ENCODE measurements at regions not wholly inside any gene's neighbourhood (a gene's known extent, or its start where the extent isn't known, plus 50 kb on each side); places are given as distances from the start of the nearest gene placed in this dataset.

GRCh38 chr12:74624201-74624600 is 86.6 kb downstream of the ATXN7L3B start:
- Histone ChIP-seq H3K36me3 (ENCODE audit: insufficient read depth, low read length) (no peaks in the 10 kb centered on the region), H3K4me2 (ENCODE audit: insufficient read depth, low read length) (no peak overlapping the region), H3K9ac (ENCODE audit: low read depth, low read length) (no peak overlapping the region), H2AFZ (ENCODE audit: low read depth, low read length) (no peak overlapping the region), H4K20me1 (ENCODE audit: insufficient read depth, low read length) (no peaks in the 10 kb centered on the region), H3K79me2 (ENCODE audit: insufficient read depth, low read length) (no peaks in the 10 kb centered on the region), H3K27ac (ENCODE audit: low read length) (no peak overlapping the region), H3K27me3 (ENCODE audit: insufficient read depth, low read length, poor library complexity) (no peaks in the 10 kb centered on the region), H3K4me3 (ENCODE audit: low read depth in 1 of 2, low read length in 2 of 2) (no peak overlapping the region), H3K4me1 (ENCODE audit: insufficient read depth, low read length) (no peaks in the 10 kb centered on the region), H3K9me3 (ENCODE audit: insufficient read depth, low read length, severe bottlenecking) (no peaks in the 10 kb centered on the region)
- DNase-seq (no peak), ATAC-seq (ENCODE audit: insufficient read depth, low read depth) (no peak)
- TF ChIP-seq EZH2 (IDR thresholded peaks at IDR 0.05; ENCODE audit: borderline replicate concordance, low read depth, low read length, severe bottlenecking), result no peak
- no peak for TF ChIP-seq CTCF (IDR thresholded peaks at IDR 0.05; ENCODE audit: borderline replicate concordance, extremely low read depth, low read length, poor library complexity, severe bottlenecking)

- no peaks in the 10 kb centered on the region for H3K79me2 ChIP-seq (ENCODE audit: insufficient read depth, low read length)
- H3K4me2 ChIP-seq (ENCODE audit: insufficient read depth, low read length), result no peak overlapping the region
- no peak overlapping the region for H3K9ac ChIP-seq (ENCODE audit: low read depth, low read length)
- no peak overlapping the region for H3K27ac ChIP-seq (ENCODE audit: low read length)
- ATAC-seq (ENCODE audit: insufficient read depth, low read depth), result no peak
- DNase-seq, result no peak
- H3K4me3 ChIP-seq (ENCODE audit: low read depth in 1 of 2, low read length in 2 of 2), result no peak overlapping the region
- H3K36me3 ChIP-seq (ENCODE audit: insufficient read depth, low read length), result no peaks in the 10 kb centered on the region
- H2AFZ ChIP-seq (ENCODE audit: low read depth, low read length), result no peak overlapping the region
- H3K27me3 ChIP-seq (ENCODE audit: insufficient read depth, low read length, poor library complexity), result no peaks in the 10 kb centered on the region
- H3K4me1 ChIP-seq (ENCODE audit: insufficient read depth, low read length), result no peaks in the 10 kb centered on the region
- H4K20me1 ChIP-seq (ENCODE audit: insufficient read depth, low read length), result no peaks in the 10 kb centered on the region
- TF ChIP-seq CTCF (IDR thresholded peaks at IDR 0.05; ENCODE audit: borderline replicate concordance, extremely low read depth, low read length, poor library complexity, severe bottlenecking) (no peak), EZH2 (IDR thresholded peaks at IDR 0.05; ENCODE audit: borderline replicate concordance, low read depth, low read length, severe bottlenecking) (no peak)
- no peaks in the 10 kb centered on the region for H3K9me3 ChIP-seq (ENCODE audit: insufficient read depth, low read length, severe bottlenecking)
Observed at GRCh38 chr12:74626397-74626796, 88.8 kb downstream of the ATXN7L3B start.

GRCh38 chr12:74641262-74641661 is 103.6 kb downstream of the ATXN7L3B start:
- Histone ChIP-seq H3K9me3 (ENCODE audit: insufficient read depth, low read length, severe bottlenecking) (no peaks in the 10 kb centered on the region), H3K4me3 (ENCODE audit: low read depth in 1 of 2, low read length in 2 of 2) (no peak overlapping the region), H3K9ac (ENCODE audit: low read depth, low read length) (no peak overlapping the region), H2AFZ (ENCODE audit: low read depth, low read length) (no peak overlapping the region), H3K79me2 (ENCODE audit: insufficient read depth, low read length) (no peaks in the 10 kb centered on the region), H3K27me3 (ENCODE audit: insufficient read depth, low read length, poor library complexity) (no peaks in the 10 kb centered on the region), H3K4me2 (ENCODE audit: insufficient read depth, low read length) (no peak overlapping the region), H3K27ac (ENCODE audit: low read length) (no peak overlapping the region), H4K20me1 (ENCODE audit: insufficient read depth, low read length) (no peaks in the 10 kb centered on the region), H3K4me1 (ENCODE audit: insufficient read depth, low read length) (no peaks in the 10 kb centered on the region), H3K36me3 (ENCODE audit: insufficient read depth, low read length) (no peaks in the 10 kb centered on the region)
- TF ChIP-seq EZH2 (IDR thresholded peaks at IDR 0.05; ENCODE audit: borderline replicate concordance, low read depth, low read length, severe bottlenecking), result no peak
- TF ChIP-seq CTCF (IDR thresholded peaks at IDR 0.05; ENCODE audit: borderline replicate concordance, extremely low read depth, low read length, poor library complexity, severe bottlenecking), result no peak
- DNase-seq (no peak), ATAC-seq (ENCODE audit: insufficient read depth, low read depth) (no peak)

- Histone ChIP-seq H3K27ac (ENCODE audit: low read length) (no peak overlapping the region), H2AFZ (ENCODE audit: low read depth, low read length) (no peak overlapping the region), H3K9ac (ENCODE audit: low read depth, low read length) (no peak overlapping the region), H3K27me3 (ENCODE audit: insufficient read depth, low read length, poor library complexity) (no peaks in the 10 kb centered on the region), H3K4me2 (ENCODE audit: insufficient read depth, low read length) (no peak overlapping the region), H3K4me3 (ENCODE audit: low read depth in 1 of 2, low read length in 2 of 2) (no peak overlapping the region), H3K9me3 (ENCODE audit: insufficient read depth, low read length, severe bottlenecking) (no peaks in the 10 kb centered on the region), H4K20me1 (ENCODE audit: insufficient read depth, low read length) (no peaks in the 10 kb centered on the region), H3K4me1 (ENCODE audit: insufficient read depth, low read length) (no peaks in the 10 kb centered on the region), H3K36me3 (ENCODE audit: insufficient read depth, low read length) (no peaks in the 10 kb centered on the region), H3K79me2 (ENCODE audit: insufficient read depth, low read length) (no peaks in the 10 kb centered on the region)
- no peak for TF ChIP-seq EZH2 (IDR thresholded peaks at IDR 0.05; ENCODE audit: borderline replicate concordance, low read depth, low read length, severe bottlenecking)
- TF ChIP-seq CTCF (IDR thresholded peaks at IDR 0.05; ENCODE audit: borderline replicate concordance, extremely low read depth, low read length, poor library complexity, severe bottlenecking), result no peak
- ATAC-seq (ENCODE audit: insufficient read depth, low read depth), result no peak
- DNase-seq, result no peak
Observed at GRCh38 chr12:74641694-74642093, 104.1 kb downstream of the ATXN7L3B start.

Data from DND-41 (cell line).